ENCODE measurements at regions not wholly inside any gene's neighbourhood (a gene's known extent, or its start where the extent isn't known, plus 50 kb on each side); places are given as distances from the start of the nearest gene placed in this dataset.

DNA sequence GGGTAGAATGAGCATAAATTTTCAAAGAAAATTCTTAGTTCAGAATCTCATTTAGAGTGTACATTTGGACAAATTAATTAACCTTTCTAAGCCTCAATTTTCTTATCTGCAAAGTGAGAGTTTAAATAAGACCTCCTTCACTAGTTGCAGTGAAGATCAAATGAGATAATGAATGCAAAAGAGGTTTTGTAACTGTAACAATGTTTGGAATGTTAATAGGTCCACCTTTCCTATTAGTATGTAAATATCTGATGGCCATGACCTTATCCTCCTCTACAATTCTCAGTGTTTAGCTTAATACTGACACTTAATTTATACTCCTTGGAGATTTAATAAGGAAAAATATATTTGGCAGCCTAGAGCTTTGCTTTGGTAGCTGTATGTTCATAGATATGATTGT lies 138.8 kb downstream of the GABRG1 start:
- no peaks in the 10 kb centered on the region for H3K4me1 Mint-ChIP-seq (ENCODE audit: unreplicated experiment)
- H3K9me3 Mint-ChIP-seq (ENCODE audit: unreplicated experiment), result peaks cover 13% of the 10 kb centered on the region
- no peak overlapping the region for H3K4me3 Mint-ChIP-seq (ENCODE audit: unreplicated experiment)
- H3K27ac Mint-ChIP-seq (ENCODE audit: unreplicated experiment), result no peak overlapping the region
- no peaks in the 10 kb centered on the region for H3K27me3 Mint-ChIP-seq (ENCODE audit: unreplicated experiment)
- H3K36me3 Mint-ChIP-seq (ENCODE audit: unreplicated experiment), result no peaks in the 10 kb centered on the region
- DNase-seq (ENCODE audit: extremely low spot score, unreplicated experiment), result no peak
- TF ChIP-seq, protein P1, sequence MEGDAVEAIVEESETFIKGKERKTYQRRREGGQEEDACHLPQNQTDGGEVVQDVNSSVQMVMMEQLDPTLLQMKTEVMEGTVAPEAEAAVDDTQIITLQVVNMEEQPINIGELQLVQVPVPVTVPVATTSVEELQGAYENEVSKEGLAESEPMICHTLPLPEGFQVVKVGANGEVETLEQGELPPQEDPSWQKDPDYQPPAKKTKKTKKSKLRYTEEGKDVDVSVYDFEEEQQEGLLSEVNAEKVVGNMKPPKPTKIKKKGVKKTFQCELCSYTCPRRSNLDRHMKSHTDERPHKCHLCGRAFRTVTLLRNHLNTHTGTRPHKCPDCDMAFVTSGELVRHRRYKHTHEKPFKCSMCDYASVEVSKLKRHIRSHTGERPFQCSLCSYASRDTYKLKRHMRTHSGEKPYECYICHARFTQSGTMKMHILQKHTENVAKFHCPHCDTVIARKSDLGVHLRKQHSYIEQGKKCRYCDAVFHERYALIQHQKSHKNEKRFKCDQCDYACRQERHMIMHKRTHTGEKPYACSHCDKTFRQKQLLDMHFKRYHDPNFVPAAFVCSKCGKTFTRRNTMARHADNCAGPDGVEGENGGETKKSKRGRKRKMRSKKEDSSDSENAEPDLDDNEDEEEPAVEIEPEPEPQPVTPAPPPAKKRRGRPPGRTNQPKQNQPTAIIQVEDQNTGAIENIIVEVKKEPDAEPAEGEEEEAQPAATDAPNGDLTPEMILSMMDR (IDR thresholded peaks at IDR 0.05), result no peak

DNA sequence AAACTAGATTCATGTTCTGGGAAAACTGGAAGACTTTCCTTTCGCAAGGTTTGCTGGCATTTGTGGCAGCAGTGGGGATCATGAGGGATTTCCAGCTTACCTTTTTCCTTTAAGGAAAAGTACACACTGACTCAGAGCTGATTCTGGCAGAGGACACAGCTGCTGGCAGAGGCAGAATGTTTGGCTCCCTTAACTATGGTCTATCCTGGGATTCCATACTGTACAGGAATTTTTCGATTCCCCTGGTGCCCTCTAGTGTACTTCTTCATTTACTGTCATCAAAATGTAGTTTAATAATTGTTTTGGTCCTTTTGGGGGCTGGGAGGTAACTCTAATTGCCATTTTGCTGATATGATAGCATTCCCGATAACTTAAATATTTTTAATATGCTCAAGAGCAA lies 152.7 kb downstream of the GABRG1 start:
- no peaks in the 10 kb centered on the region for H3K36me3 Mint-ChIP-seq (ENCODE audit: unreplicated experiment)
- H3K9me3 Mint-ChIP-seq (ENCODE audit: unreplicated experiment), result peaks cover 31% of the 10 kb centered on the region
- DNase-seq (ENCODE audit: extremely low spot score, unreplicated experiment), result no peak
- no peak overlapping the region for H3K4me3 Mint-ChIP-seq (ENCODE audit: unreplicated experiment)
- TF ChIP-seq, protein P1 (IDR thresholded peaks at IDR 0.05), result no peak
- no peak overlapping the region for H3K27ac Mint-ChIP-seq (ENCODE audit: unreplicated experiment)
- no peaks in the 10 kb centered on the region for H3K4me1 Mint-ChIP-seq (ENCODE audit: unreplicated experiment)
- no peaks in the 10 kb centered on the region for H3K27me3 Mint-ChIP-seq (ENCODE audit: unreplicated experiment)

DNA sequence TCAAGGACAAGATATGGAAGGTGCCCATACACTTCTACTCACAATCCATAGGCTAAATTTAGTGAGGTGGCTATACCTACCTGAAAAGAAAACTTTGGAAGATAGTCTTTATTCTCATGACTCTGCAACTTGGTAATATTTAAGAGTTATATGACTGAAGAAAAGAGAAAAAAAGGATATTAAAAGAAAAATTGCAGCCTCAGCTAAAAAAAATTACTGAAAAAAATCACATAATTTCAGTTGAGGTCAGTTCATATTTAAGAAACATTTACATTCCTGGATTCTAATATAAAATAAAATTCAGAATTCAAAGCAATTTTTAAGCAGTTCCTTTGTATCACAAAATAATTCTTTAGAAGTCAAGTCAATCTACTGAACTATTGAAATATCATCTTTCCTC lies 166.5 kb downstream of the GABRG1 start:
- no peaks in the 10 kb centered on the region for H3K4me1 Mint-ChIP-seq (ENCODE audit: unreplicated experiment)
- H3K36me3 Mint-ChIP-seq (ENCODE audit: unreplicated experiment), result no peaks in the 10 kb centered on the region
- H3K27ac Mint-ChIP-seq (ENCODE audit: unreplicated experiment), result no peak overlapping the region
- TF ChIP-seq, protein P1 (IDR thresholded peaks at IDR 0.05), result no peak
- peaks cover 6% of the 10 kb centered on the region for H3K9me3 Mint-ChIP-seq (ENCODE audit: unreplicated experiment)
- no peak overlapping the region for H3K4me3 Mint-ChIP-seq (ENCODE audit: unreplicated experiment)
- no peaks in the 10 kb centered on the region for H3K27me3 Mint-ChIP-seq (ENCODE audit: unreplicated experiment)
- DNase-seq (ENCODE audit: extremely low spot score, unreplicated experiment), result no peak

DNA sequence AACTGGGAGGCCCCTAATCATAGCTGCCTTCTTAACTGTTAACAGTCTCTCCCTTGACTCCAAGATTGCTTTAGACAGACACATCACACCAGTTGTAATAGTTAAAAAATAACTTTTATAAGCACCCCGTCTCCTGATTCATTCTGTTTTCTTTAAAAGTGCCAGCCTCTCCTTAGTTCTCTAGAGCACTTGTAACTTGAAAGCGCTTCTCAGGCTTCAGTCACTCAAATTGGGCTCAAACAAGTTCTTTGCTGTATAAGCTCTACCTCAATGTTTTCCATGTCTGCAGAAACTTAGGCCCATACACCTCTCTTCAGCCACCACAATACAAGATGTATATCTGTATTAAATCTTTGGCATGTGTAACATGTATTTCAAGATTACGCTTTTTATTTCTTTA lies 169.6 kb downstream of the GABRG1 start:
- no peaks in the 10 kb centered on the region for H3K4me1 Mint-ChIP-seq (ENCODE audit: unreplicated experiment)
- TF ChIP-seq, protein P1 (IDR thresholded peaks at IDR 0.05), result no peak
- no peak overlapping the region for H3K4me3 Mint-ChIP-seq (ENCODE audit: unreplicated experiment)
- no peaks in the 10 kb centered on the region for H3K36me3 Mint-ChIP-seq (ENCODE audit: unreplicated experiment)
- no peak for DNase-seq (ENCODE audit: extremely low spot score, unreplicated experiment)
- H3K27me3 Mint-ChIP-seq (ENCODE audit: unreplicated experiment), result no peaks in the 10 kb centered on the region
- no peak overlapping the region for H3K27ac Mint-ChIP-seq (ENCODE audit: unreplicated experiment)
- peaks cover 3% of the 10 kb centered on the region for H3K9me3 Mint-ChIP-seq (ENCODE audit: unreplicated experiment)

DNA sequence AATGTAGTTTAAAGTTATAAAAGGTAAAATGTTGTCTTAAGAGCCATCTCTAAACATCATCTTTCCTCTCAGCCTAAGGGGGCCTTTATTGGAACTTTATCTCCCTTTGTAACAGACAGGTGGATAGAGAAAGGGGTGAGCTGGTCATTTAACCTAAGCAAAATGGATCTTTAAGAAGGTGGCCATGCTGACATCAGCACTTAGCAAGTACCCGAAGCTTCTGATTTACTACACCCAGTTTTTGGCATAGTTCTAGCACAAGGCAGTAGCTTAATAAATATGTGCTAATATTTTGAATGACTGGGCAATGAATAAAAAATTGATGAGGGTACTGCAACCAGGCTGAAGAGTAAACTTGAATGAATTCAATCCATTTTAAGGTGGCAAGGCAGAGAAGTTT lies 172.7 kb downstream of the GABRG1 start:
- H3K27me3 Mint-ChIP-seq (ENCODE audit: unreplicated experiment), result no peaks in the 10 kb centered on the region
- H3K4me1 Mint-ChIP-seq (ENCODE audit: unreplicated experiment), result no peaks in the 10 kb centered on the region

More for the DNA sequence above, 172.7 kb downstream of the GABRG1 start:
- no peaks in the 10 kb centered on the region for H3K36me3 Mint-ChIP-seq (ENCODE audit: unreplicated experiment)
- H3K27ac Mint-ChIP-seq (ENCODE audit: unreplicated experiment), result no peak overlapping the region
- H3K9me3 Mint-ChIP-seq (ENCODE audit: unreplicated experiment), result peaks cover 6% of the 10 kb centered on the region
- H3K4me3 Mint-ChIP-seq (ENCODE audit: unreplicated experiment), result no peak overlapping the region
- DNase-seq (ENCODE audit: extremely low spot score, unreplicated experiment), result no peak
- TF ChIP-seq, protein P1 (IDR thresholded peaks at IDR 0.05), result no peak

Data from osteocyte (in vitro differentiated cells).